ENCODE measurements at regions not wholly inside any gene's neighbourhood (a gene's known extent, or its start where the extent isn't known, plus 50 kb on each side); places are given as distances from the start of the nearest gene placed in this dataset.

- DNase-seq (ENCODE audit: low read depth in 2 of 3, low spot score in 1 of 3), result no peak
These were observed 160.6 kb downstream of the PALM2AKAP2 start for GRCh38 chr9:109940561-109940960.

- DNase-seq (ENCODE audit: low read depth in 2 of 3, low spot score in 1 of 3), result no peak
These were observed 161.8 kb downstream of the PALM2AKAP2 start for GRCh38 chr9:109941771-109942170.

GRCh38 chr9:109945573-109945972 is 165.6 kb downstream of the PALM2AKAP2 start:
- no peak for DNase-seq (ENCODE audit: low read depth in 2 of 3, low spot score in 1 of 3)

GRCh38 chr9:109948453-109948852 is 168.5 kb downstream of the PALM2AKAP2 start:
- no peak for DNase-seq (ENCODE audit: low read depth in 2 of 3, low spot score in 1 of 3)

- no peak for DNase-seq (ENCODE audit: low read depth in 2 of 3, low spot score in 1 of 3)
These were observed 170.9 kb downstream of the PALM2AKAP2 start for GRCh38 chr9:109950710-109951443.

GRCh38 chr9:109953300-109953699 is 173.3 kb downstream of the PALM2AKAP2 start:
- no peak for DNase-seq (ENCODE audit: low read depth in 2 of 3, low spot score in 1 of 3)

GRCh38 chr9:109953813-109954497 is 174.0 kb downstream of the PALM2AKAP2 start:
- DNase-seq (ENCODE audit: low read depth in 2 of 3, low spot score in 1 of 3), result no peak

- DNase-seq (ENCODE audit: low read depth in 2 of 3, low spot score in 1 of 3), result no peak
These were observed 176.9 kb downstream of the PALM2AKAP2 start for GRCh38 chr9:109956717-109957440.

- no peak for DNase-seq (ENCODE audit: low read depth in 2 of 3, low spot score in 1 of 3)
These were observed 179.7 kb downstream of the PALM2AKAP2 start for GRCh38 chr9:109959679-109960078.

GRCh38 chr9:109961626-109962025 is 181.6 kb downstream of the PALM2AKAP2 start:
- DNase-seq (ENCODE audit: low read depth in 2 of 3, low spot score in 1 of 3), result no peak

GRCh38 chr9:109962215-109962614 is 182.2 kb downstream of the PALM2AKAP2 start:
- no peak for DNase-seq (ENCODE audit: low read depth in 2 of 3, low spot score in 1 of 3)

GRCh38 chr9:109963079-109963478 is 183.1 kb downstream of the PALM2AKAP2 start:
- no peak for DNase-seq (ENCODE audit: low read depth in 2 of 3, low spot score in 1 of 3)

- DNase-seq (ENCODE audit: low read depth in 2 of 3, low spot score in 1 of 3), result no peak
These were observed 186.8 kb downstream of the PALM2AKAP2 start for GRCh38 chr9:109966643-109967368.

GRCh38 chr9:109967651-109968642 is 187.9 kb downstream of the PALM2AKAP2 start:
- DNase-seq (ENCODE audit: low read depth in 2 of 3, low spot score in 1 of 3), result no peak

GRCh38 chr9:109969011-109969410 is 189.0 kb downstream of the PALM2AKAP2 start:
- DNase-seq (ENCODE audit: low read depth in 2 of 3, low spot score in 1 of 3), result no peak

- no peak for DNase-seq (ENCODE audit: low read depth in 2 of 3, low spot score in 1 of 3)
These were observed 189.7 kb downstream of the PALM2AKAP2 start for GRCh38 chr9:109969573-109970237.

- DNase-seq (ENCODE audit: low read depth in 2 of 3, low spot score in 1 of 3), result no peak
These were observed 191.2 kb downstream of the PALM2AKAP2 start for GRCh38 chr9:109971226-109971625.

- no peak for DNase-seq (ENCODE audit: low read depth in 2 of 3, low spot score in 1 of 3)
These were observed 192.3 kb downstream of the PALM2AKAP2 start for GRCh38 chr9:109972026-109972882.

GRCh38 chr9:109973336-109973735 is 193.3 kb downstream of the PALM2AKAP2 start:
- no peak for DNase-seq (ENCODE audit: low read depth in 2 of 3, low spot score in 1 of 3)
